Ecto neural progenitor cell (in vitro differentiated cells): ENCODE measurements at regions not wholly inside any gene's neighbourhood (a gene's known extent, or its start where the extent isn't known, plus 50 kb on each side); places are given as distances from the start of the nearest gene placed in this dataset.

Source experiments
- DNase-seq: peaks from one replicate; pipeline ENCODE4 v3.0.0-alpha.2; 2018; ENCODE audit warnings: low spot score

DNA sequence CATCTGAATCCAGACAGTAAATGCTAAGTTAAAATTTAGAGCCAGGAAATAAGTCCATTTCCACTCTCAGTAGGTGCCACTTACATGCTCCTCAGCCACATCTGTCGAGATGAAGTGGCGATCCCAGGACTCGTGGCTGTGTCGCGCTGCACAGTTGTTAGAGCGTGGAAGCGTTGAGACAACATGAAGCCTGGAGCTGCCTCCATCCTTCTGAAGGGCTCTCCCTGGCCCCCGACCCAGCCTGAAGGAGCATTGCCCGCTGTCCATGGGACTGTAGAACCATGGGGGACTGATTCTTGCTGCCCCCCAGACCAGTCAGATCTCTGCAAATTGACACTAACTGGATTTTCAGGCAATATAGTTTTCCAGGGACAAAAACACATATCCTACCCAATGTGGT is 58.9 kb downstream of the IRX1 start:
- DNase-seq: no peak

DNA sequence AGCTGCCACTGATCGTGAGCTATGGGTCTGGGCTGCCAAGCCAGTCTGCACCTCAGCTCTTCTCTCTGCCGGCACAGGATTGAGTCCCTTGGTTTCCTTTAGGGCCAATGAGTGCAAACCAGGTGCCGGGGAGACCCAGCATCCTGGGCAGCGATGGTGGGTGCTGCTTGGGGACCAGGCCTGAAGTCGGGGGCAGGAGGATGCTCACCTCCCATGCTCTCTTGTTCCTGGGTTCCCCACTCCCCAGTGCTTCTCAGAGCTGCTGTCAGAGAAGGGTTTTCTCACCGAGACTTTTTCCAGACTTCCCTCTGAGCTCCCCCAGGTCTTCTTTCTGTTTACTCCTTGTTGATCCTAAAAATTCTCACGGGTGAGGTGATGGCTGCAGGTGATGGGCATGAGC is 61.2 kb downstream of the IRX1 start:
- no peak for DNase-seq

DNA sequence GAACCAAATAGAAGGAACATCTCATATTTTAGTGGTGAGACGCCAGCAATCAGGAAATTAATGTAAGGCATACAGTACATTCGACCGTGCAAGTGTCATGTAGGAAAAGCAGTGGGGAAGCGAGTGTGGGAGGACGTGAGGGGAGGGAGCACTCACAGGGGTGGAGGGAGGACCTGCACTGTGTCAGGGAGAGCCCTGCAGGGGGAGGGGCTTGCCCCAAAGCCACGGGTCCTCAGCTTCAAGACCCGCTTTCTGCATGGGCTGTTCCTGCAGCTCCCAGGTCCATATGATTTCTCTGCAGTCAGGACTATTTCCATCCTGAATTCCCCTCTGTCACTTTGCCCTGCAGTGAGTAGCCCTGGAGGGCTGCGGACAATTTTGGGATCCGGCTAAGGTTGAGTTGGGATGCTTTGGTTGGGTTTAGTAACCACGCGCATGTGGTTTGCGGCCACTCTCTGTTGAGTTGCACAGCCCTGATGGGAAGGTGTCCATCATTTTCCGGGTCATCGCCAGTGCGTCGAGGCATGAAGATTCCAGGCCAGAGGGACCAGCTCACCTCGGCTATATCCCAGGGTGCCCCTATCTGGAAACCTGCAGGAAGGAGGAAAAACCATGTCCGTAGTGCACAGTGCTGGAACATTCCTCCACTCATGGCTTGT is 61.9 kb downstream of the IRX1 start:
- no peak for DNase-seq

- no peak for DNase-seq
Measured at GRCh38 chr5:3658929-3659328, 63.3 kb downstream of the IRX1 start.

- no peak for DNase-seq
Measured at GRCh38 chr5:3659907-3660306, 64.3 kb downstream of the IRX1 start.

GRCh38 chr5:3660630-3661029 is 65.0 kb downstream of the IRX1 start:
- DNase-seq: no peak

GRCh38 chr5:3661755-3662296 is 66.2 kb downstream of the IRX1 start:
- no peak for DNase-seq

- no peak for DNase-seq
Measured at GRCh38 chr5:3662344-3662743, 66.7 kb downstream of the IRX1 start.

GRCh38 chr5:3671337-3671736 is 75.7 kb downstream of the IRX1 start:
- DNase-seq: no peak

- DNase-seq: no peak
Measured at GRCh38 chr5:3678801-3679200, 83.2 kb downstream of the IRX1 start.

DNA sequence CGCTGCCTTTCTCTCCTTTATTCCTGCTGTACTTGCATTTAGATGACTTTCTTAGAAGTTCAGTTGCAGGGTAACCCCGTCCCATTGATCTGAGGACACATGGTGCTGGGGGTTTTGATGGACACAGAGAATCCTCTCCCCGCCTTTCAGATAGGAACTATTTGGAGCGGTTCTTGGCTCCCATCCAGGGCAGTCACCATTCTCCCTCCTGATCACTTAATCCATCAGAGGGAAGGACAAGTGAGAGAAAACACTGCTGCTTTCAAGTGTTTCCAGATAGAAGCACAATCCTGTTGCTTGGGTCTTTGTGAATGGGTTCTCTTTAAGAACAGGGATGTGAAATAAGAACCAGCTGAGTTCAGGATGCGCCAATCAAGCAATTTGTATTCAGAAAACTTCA is 85.2 kb downstream of the IRX1 start:
- no peak for DNase-seq

DNA sequence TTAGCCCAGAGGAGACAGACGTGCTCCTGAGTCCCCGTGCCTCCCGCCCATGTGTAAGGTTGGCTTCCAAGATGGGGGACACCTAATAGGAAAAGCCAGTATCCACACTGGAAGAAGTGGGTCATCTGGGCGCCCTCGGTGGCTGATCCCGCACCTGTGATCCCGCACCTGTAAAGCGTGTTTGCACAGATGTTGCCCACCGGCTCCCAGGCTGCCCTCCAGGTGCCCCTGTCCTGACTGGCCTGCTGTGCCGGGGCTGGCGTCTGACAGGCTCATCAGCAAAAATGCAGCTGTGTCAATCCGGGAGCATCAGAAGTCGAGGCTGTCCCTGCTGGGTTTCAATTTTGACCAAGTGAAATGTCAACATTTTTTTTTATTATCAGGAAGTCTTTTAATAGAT is 88.5 kb downstream of the IRX1 start:
- DNase-seq: no peak

GRCh38 chr5:3684771-3685354 is 89.2 kb downstream of the IRX1 start:
- no peak for DNase-seq

DNA sequence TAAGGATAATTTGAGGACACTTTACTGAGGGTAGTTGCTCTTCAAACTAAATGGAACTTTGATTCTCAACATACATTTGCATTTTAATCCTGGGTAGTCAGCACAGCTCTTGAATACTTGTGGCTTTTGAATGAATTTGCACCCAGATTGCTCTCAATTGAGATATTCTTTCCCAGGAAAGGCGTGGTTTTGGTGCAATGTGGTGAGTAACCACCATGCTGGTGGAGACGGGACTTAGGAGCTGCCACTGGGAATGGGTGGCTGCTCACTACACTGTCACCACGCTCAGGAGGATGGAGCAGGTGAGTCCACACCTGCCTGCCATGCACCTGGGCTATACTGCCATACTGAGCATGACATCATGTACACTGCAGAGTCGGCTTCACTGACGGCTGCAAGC is 99.2 kb downstream of the IRX1 start:
- no peak for DNase-seq

- no peak for DNase-seq
Measured at GRCh38 chr5:3695818-3696217, 100.2 kb downstream of the IRX1 start.

DNA sequence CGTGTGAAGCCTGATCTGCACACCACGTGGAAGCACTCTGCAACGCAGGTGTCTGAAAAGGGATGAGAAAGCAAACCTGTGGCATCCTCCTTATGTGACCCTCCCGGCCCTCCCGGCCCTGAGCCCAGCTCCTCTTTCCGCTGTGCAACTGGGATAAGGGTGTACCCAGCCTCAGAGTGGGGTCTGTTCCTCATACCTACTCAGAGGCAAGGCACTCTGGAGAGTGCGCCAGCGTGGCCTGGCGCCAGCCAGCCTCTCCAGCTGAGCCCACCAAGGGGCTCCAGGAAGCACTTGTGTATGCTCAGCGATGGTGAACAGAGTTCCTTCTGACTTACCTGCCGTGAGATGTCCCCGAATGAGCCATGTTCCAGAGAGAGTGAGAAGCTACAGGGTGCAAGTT is 102.8 kb downstream of the IRX1 start:
- DNase-seq: no peak

GRCh38 chr5:3701694-3702093 is 106.1 kb downstream of the IRX1 start:
- DNase-seq: no peak

DNA sequence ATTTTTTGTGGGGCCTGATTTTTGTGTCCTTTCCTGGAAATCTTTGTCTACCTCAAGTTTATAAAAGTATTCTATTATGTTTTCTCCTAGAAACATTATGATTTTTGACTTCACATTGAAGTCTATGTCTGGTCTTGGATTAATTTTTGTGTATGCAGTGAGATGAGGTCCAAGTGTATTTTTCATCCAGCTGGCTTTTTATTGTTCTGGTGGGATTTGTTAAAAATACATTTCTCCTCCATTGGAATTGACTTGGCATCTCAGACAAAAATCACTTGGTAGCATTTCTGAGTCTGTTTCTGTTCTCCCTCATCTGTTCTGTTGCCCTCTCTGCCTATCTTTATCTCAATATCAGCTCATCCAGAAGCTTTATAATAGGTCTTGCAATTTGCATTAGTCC is 109.0 kb downstream of the IRX1 start:
- no peak for DNase-seq

- no peak for DNase-seq
Measured at GRCh38 chr5:3709068-3709716, 113.6 kb downstream of the IRX1 start.

DNA sequence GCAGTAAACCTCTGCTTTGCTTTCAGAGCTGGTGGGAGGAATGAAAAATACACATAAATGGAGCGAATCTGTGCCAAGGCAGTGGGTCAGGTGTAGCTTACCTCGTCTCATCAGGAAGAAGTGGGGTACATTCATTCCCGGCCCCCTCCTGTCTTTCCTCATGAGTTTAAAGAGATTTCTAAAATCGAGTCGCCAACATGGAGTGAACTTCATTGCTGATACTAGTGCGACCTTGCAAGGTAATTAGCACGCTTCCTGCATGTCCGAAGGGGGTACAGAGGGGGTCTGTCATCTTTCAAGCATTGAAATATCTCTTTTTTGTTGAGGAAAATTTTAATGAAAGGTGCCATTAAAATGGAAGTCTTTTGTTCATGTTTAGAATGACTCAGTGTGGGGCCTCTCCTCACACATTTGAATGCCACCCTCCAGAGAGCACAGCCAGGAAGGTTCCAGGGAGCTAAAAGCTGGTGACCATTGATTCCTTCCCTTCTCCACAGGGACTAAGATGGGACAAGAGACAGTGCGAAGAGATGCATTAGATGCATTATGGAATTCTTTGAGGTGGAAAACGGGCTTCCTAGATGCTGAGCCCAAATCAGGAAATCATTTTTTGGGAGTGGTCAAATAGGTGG is 114.2 kb downstream of the IRX1 start:
- no peak for DNase-seq

- no peak for DNase-seq
Measured at GRCh38 chr5:3715062-3715461, 119.4 kb downstream of the IRX1 start.

DNA sequence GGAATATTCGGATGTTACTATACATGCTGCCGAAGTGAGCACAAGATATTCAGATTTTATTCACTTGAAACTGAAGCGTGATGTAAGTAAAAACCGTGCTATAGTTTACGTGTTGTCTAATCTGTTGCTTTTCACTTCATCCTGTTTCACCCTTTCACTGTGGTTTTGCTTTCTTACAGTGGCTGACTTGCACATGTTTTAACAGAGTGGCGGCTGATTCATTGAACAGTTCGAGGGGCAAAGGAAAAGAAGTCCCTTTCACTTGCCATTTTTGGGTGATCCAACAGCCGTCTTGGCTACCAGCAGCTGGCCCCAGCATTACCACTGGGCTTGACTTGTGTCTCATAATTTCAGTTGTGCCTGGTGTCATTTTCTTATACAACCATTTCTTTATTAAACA is 134.0 kb downstream of the IRX1 start:
- no peak for DNase-seq

GRCh38 chr5:3734632-3735031 is 139.0 kb downstream of the IRX1 start:
- no peak for DNase-seq
